A549 (cell line): ENCODE measurements at regions not wholly inside any gene's neighbourhood (a gene's known extent, or its start where the extent isn't known, plus 50 kb on each side); places are given as distances from the start of the nearest gene placed in this dataset.

Source experiments
- ATAC-seq, 2 experiments: fragments of 200-7000 bp in 1 of 2; fragments of >200 bp in 1 of 2; cut with Nextera tagmentation in 1 of 2; cut with Tn5 transposase in 1 of 2; 3 replicates each; pipeline versions ENCODE4 v1.8.0 to v1.9.1; 2018 to 2020; ENCODE audit warnings: mild to moderate bottlenecking in 1 of 2, moderate library complexity in 1 of 2
- CTCF ChIA-PET: fragments of 300-600 bp; sonication (Branson Sonifier 250); formaldehyde crosslinking; extraction: SDS; loops from one replicate; lab custom pipeline; 2021; ENCODE audit warnings: antibody characterized with exemption, inconsistent platforms; lab: Yijun Ruan, JAX
- POLR2A ChIA-PET: fragments of 350-600 bp; formaldehyde crosslinking; extraction: SDS; loops from one replicate; lab custom pipeline; 2021; ENCODE audit warnings: antibody characterized with exemption, inconsistent platforms; lab: Yijun Ruan, JAX
- DNase-seq, 2 experiments: peaks; one replicate each; pipeline versions ENCODE4 v3.0.0 to v3.0.0-alpha.2; 2011 to 2016; ENCODE audit warnings: low read depth in 1 of 2, low spot score in 1 of 2
- FAIRE-seq: peaks from 2 replicates; lab custom pipeline; 2011; peaks lifted over from hg19 to GRCh38; lab: Jason Lieb, UNC
- H3K27ac ChIP-seq, 2 experiments: fragments of >200 bp; sonication (Bioruptor Twin); formaldehyde crosslinking; 3 replicates each; pipeline ENCODE4 v1.5.1; 2016 to 2017
- H3K4me1 ChIP-seq: fragments of >200 bp; sonication (Bioruptor Twin); formaldehyde crosslinking; 3 replicates; pipeline ENCODE4 v1.6.1; 2016
- H3K4me2 ChIP-seq: fragments of >200 bp; sonication (Bioruptor Twin); formaldehyde crosslinking; 3 replicates; pipeline ENCODE4 v1.6.1; 2016
- H3K4me3 ChIP-seq: fragments of >200 bp; sonication (Bioruptor Twin); formaldehyde crosslinking; 3 replicates; pipeline ENCODE4 v1.5.1; 2016
- H3K9me3 ChIP-seq: fragments of >200 bp; sonication (Bioruptor Twin); formaldehyde crosslinking; 3 replicates; pipeline ENCODE4 v1.6.1; 2016
- ATOH8 ChIP-seq: fragments of 250-450 bp; sonication (Bioruptor Pico); IDR thresholded peaks from 2 replicates; pipeline ENCODE4 v1.5.0; 2020; ENCODE audit warnings: low read depth, mild to moderate bottlenecking, moderate library complexity
- BHLHE40 ChIP-seq: IDR thresholded peaks from 2 replicates; pipeline ENCODE4 v1.6.1; 2012; ENCODE audit warnings: low read depth, low read length, inconsistent platforms
- CBX2 ChIP-seq: fragments of 200-600 bp; sonication (generic); IDR thresholded peaks from 2 replicates; pipeline ENCODE4 v1.6.1; 2016; ENCODE audit warnings: low read depth, mild to moderate bottlenecking, borderline replicate concordance
- CBX8 ChIP-seq: fragments of 200-600 bp; sonication (generic); IDR thresholded peaks from 2 replicates; pipeline ENCODE4 v1.6.1; 2016
- CEBPB ChIP-seq, 2 experiments: fragments of >200 bp in 1 of 2; sonication (Bioruptor Twin) in 1 of 2; formaldehyde crosslinking in 1 of 2; IDR thresholded peaks; 2 replicates each; pipeline ENCODE4 v1.6.1; 2012 to 2016
- CHD4 ChIP-seq: fragments of 200-600 bp; sonication (generic); IDR thresholded peaks from 2 replicates; pipeline ENCODE4 v1.6.1; 2016; ENCODE audit warnings: antibody characterized with exemption, mild to moderate bottlenecking, borderline replicate concordance
- EHF ChIP-seq: fragments of 250-450 bp; sonication (Bioruptor Pico); IDR thresholded peaks from 2 replicates; pipeline ENCODE4 v1.5.0; 2020; ENCODE audit warnings: mild to moderate bottlenecking
- FOSB ChIP-seq: fragments of 250-450 bp; sonication (Bioruptor Pico); IDR thresholded peaks from 2 replicates; pipeline ENCODE4 v1.5.0; 2020; ENCODE audit warnings: mild to moderate bottlenecking, moderate library complexity
- FOXS1 ChIP-seq: fragments of 250-450 bp; sonication (Bioruptor Pico); IDR thresholded peaks from 2 replicates; pipeline ENCODE4 v1.5.0; 2020; ENCODE audit warnings: mild to moderate bottlenecking, moderate library complexity
- HDAC2 ChIP-seq: fragments of 200-600 bp; sonication (generic); IDR thresholded peaks from 2 replicates; pipeline ENCODE4 v1.6.1; 2016
- KDM1A ChIP-seq: fragments of 200-600 bp; sonication (generic); IDR thresholded peaks from 2 replicates; pipeline ENCODE4 v1.6.1; 2016; ENCODE audit warnings: low read depth, mild to moderate bottlenecking
- KDM5A ChIP-seq: fragments of 200-600 bp; sonication (generic); IDR thresholded peaks from 2 replicates; pipeline ENCODE4 v1.6.1; 2016; ENCODE audit warnings: antibody characterized with exemption, mild to moderate bottlenecking
- MAX ChIP-seq: IDR thresholded peaks from 2 replicates; pipeline ENCODE4 v1.6.1; 2012
- MAZ ChIP-seq: fragments of 150-350 bp; IDR thresholded peaks from 2 replicates; pipeline ENCODE4 v1.6.1; 2014; ENCODE audit warnings: antibody characterized with exemption, low read depth, low read length, borderline replicate concordance
- NFE2L2 ChIP-seq: fragments of 150-350 bp; conservative IDR thresholded peaks from 2 replicates; pipeline ENCODE4 v1.6.1; 2014; ENCODE audit warnings: low read length
- NPAS2 ChIP-seq: fragments of 250-450 bp; sonication (Bioruptor Pico); IDR thresholded peaks from 2 replicates; pipeline ENCODE4 v1.8.0; 2022; ENCODE audit warnings: mild to moderate bottlenecking, moderate library complexity, borderline replicate concordance
- PHF8 ChIP-seq: fragments of 200-600 bp; sonication (generic); IDR thresholded peaks from 2 replicates; pipeline ENCODE4 v1.6.1; 2016; ENCODE audit warnings: low read depth, mild to moderate bottlenecking, antibody characterized with exemption, moderate library complexity, borderline replicate concordance
- POLR2AphosphoS2 ChIP-seq: conservative IDR thresholded peaks from 2 replicates; pipeline ENCODE4 v1.6.1; 2012; ENCODE audit warnings: low read length, improper control_type of control experiment, inconsistent platforms
- RAD21 ChIP-seq, 2 experiments: fragments of >200 bp in 1 of 2; sonication (Bioruptor Twin) in 1 of 2; formaldehyde crosslinking in 1 of 2; IDR thresholded peaks in 1 of 2; conservative IDR thresholded peaks in 1 of 2; 2 replicates in 1 of 2; 3 replicates in 1 of 2; pipeline ENCODE4 v1.6.1; 2012 to 2018; ENCODE audit warnings: inconsistent platforms in 1 of 2
- TFCP2L1 ChIP-seq: fragments of 250-450 bp; sonication (Bioruptor Pico); IDR thresholded peaks from 2 replicates; pipeline ENCODE4 v1.5.0; 2021; ENCODE audit warnings: mild to moderate bottlenecking
- USF2 ChIP-seq: fragments of 450-650 bp; IDR thresholded peaks from 2 replicates; pipeline ENCODE4 v1.6.1; 2014; ENCODE audit warnings: antibody characterized with exemption
- ZNF302 ChIP-seq: fragments of 250-450 bp; sonication (Bioruptor Pico); IDR thresholded peaks from 2 replicates; pipeline ENCODE4 v1.9.0; 2021; ENCODE audit warnings: inconsistent platforms, mild to moderate bottlenecking, moderate library complexity
- ZSCAN20 ChIP-seq: fragments of 250-450 bp; sonication (Bioruptor Pico); IDR thresholded peaks from 2 replicates; pipeline ENCODE4 v1.8.0; 2022; ENCODE audit warnings: mild to moderate bottlenecking, moderate library complexity
- WGBS: methylation state at CpG from one replicate; pipeline ENCODE4 v1.1.6; 2017; ENCODE audit errors: missing lambda C conversion rate; 5-methylcytosine and 5-hydroxymethylcytosine counted together

- no peak overlapping the region for H3K4me3 ChIP-seq
- DNase-seq, result no peak
- ChIA-PET CTCF (interaction anchor here (0.9 to 2.2 kb wide), 2 partner anchors 10 to 44 kb away, joined by 3 to 5 read pairs; no protein-coding TSS in a partner anchor), POLR2A (no interaction called here)
- FAIRE-seq, result no peak
- H3K9me3 ChIP-seq, result no peaks in the 10 kb centered on the region
- no peak overlapping the region for H3K27ac ChIP-seq
- WGBS, result 75% methylated on average over 6 of the region's 7 CpGs
- no peaks in the 10 kb centered on the region for H3K4me1 ChIP-seq
- ATAC-seq, result peak in 1 of 2 experiments; percentile 30; a peak in 1 of 6 replicates
- H3K4me2 ChIP-seq, result no peak overlapping the region
- TF ChIP-seq MAX, result no peak
- peak in 1 of 2 experiments; percentile 30; a peak in 1 of 5 replicates for TF ChIP-seq RAD21 (conservative IDR thresholded peaks at IDR 0.05 in 1 of 2, IDR thresholded peaks at IDR 0.05 in 1 of 2)
- TF ChIP-seq POLR2AphosphoS2, result no peak
These were observed 102.4 kb downstream of the VAPA start for GRCh38 chr18:10015941-10016819.

GRCh38 chr18:10017043-10017442 is 103.2 kb downstream of the VAPA start:
- ChIA-PET CTCF (interaction anchor here (0.9 to 2.2 kb wide), 2 partner anchors 10 to 45 kb away, joined by 3 to 5 read pairs; no protein-coding TSS in a partner anchor), POLR2A (no interaction called here)
- no peak overlapping the region for H3K4me2 ChIP-seq
- H3K4me1 ChIP-seq, result no peaks in the 10 kb centered on the region
- FAIRE-seq (no peak), DNase-seq (no peak), ATAC-seq (no peak)
- no peaks in the 10 kb centered on the region for H3K9me3 ChIP-seq
- H3K27ac ChIP-seq, result no peak overlapping the region
- WGBS, result 90% methylated on average over 2 of the region's 2 CpGs
- no peak overlapping the region for H3K4me3 ChIP-seq
- no peak for TF ChIP-seq PHF8
- no peak for TF ChIP-seq TFCP2L1 (CRISPR knock-in tag)
- no peak for TF ChIP-seq CBX2

DNA sequence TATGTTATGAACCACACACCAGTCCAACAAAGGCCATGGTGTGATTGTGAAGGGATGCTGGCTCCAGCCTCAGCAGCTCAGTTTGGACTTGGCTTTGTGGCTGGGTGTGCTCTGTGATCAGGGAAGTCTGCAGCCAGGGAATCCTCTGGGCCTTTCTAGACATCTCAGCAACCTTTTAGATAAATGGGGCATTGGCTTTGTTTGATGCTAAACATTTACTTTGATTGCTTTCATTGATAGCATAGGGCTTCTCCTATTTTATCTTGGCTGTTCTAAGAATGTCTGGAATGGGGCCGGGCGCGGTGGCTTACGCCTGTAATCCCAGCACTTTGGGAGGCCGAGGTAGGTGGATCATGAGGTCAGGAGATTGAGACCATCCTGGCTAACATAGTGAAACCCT is 104.5 kb downstream of the VAPA start:
- POLR2A ChIA-PET, result no interaction called here
- DNase-seq, result no peak
- no peak overlapping the region for H3K27ac ChIP-seq
- ATAC-seq, result no peak
- FAIRE-seq, result no peak
- H3K4me1 ChIP-seq, result no peaks in the 10 kb centered on the region
- TF ChIP-seq EHF, result no peak
- no peak for TF ChIP-seq ATOH8
- no peak for TF ChIP-seq KDM5A
- no peak for TF ChIP-seq CBX8
- no peak for TF ChIP-seq CHD4
- TF ChIP-seq NFE2L2, result no peak
- TF ChIP-seq, all 56 proteins: peak for 0
- H3K9me3 ChIP-seq, result no peaks in the 10 kb centered on the region
- H3K4me3 ChIP-seq, result no peak overlapping the region
- CTCF ChIA-PET, result interaction anchor here (0.7 to 2.2 kb wide), 2 partner anchors 12 to 20 kb away, joined by 3 to 5 read pairs; no protein-coding TSS in a partner anchor
- no peak overlapping the region for H3K4me2 ChIP-seq
- WGBS, result 68% methylated on average over 5 of the region's 5 CpGs

DNA sequence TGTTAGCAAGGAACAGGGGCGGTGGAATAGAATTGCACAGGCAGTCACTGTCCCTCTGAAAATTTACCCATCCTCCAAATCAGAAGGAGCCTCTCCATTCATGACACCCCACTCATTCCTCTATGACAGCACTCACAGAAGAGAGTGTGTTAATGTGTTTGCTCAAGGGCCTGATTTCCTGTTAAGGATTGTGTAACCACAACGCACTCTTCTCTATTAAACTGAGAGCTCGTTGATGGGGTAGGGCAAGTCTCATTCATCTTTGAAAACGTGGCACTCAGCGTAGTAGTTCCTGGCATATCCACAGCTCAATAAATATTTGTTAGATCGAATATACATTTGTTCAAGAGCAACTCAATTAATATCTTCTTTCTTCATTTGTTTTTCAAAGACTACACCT is 106.4 kb downstream of the VAPA start:
- FAIRE-seq (no peak), DNase-seq (no peak)

GRCh38 chr18:10022365-10022764 is 108.5 kb downstream of the VAPA start:
- H3K4me2 ChIP-seq, result no peak overlapping the region
- DNase-seq (no peak), ATAC-seq (no peak), FAIRE-seq (no peak)
- no peak for TF ChIP-seq NFE2L2
- TF ChIP-seq CEBPB (IDR thresholded peaks at IDR 0.05), result no peak
- no peak for TF ChIP-seq BHLHE40
- no peak for TF ChIP-seq HDAC2
- TF ChIP-seq MAZ, result no peak
- TF ChIP-seq USF2, result no peak
- TF ChIP-seq ATOH8, result no peak
- no peak for TF ChIP-seq ZNF302 (CRISPR knock-in tag)
- no peak for TF ChIP-seq CBX8
- TF ChIP-seq FOXS1 (CRISPR knock-in tag), result no peak
- no peak for TF ChIP-seq NPAS2 (CRISPR knock-in tag)
- no peak for TF ChIP-seq PHF8
- POLR2A ChIA-PET, result no interaction called here
- CTCF ChIA-PET, result no interaction called here
- H3K4me1 ChIP-seq, result no peaks in the 10 kb centered on the region
- H3K4me3 ChIP-seq, result no peak overlapping the region
- no peak overlapping the region for H3K27ac ChIP-seq
- WGBS, result 60% methylated on average over 4 of the region's 4 CpGs
- H3K9me3 ChIP-seq, result no peaks in the 10 kb centered on the region

More for the DNA sequence above, 106.4 kb downstream of the VAPA start:
- ChIA-PET POLR2A (no interaction called here), CTCF (interaction anchor here (1.6 kb wide), 1 partner anchor 49 kb away, joined by 3 read pairs; no protein-coding TSS in a partner anchor)
- WGBS, result 38% methylated on average over 6 of the region's 6 CpGs
- H3K9me3 ChIP-seq, result no peaks in the 10 kb centered on the region
- H3K27ac ChIP-seq, result no peak overlapping the region
- ATAC-seq, result no peak
- no peaks in the 10 kb centered on the region for H3K4me1 ChIP-seq
- no peak for TF ChIP-seq ZSCAN20 (CRISPR knock-in tag)
- TF ChIP-seq FOSB, result no peak
- no peak for TF ChIP-seq KDM1A
- no peak for TF ChIP-seq KDM5A
- TF ChIP-seq FOXS1 (CRISPR knock-in tag), result no peak
- no peak overlapping the region for H3K4me3 ChIP-seq
- H3K4me2 ChIP-seq, result no peak overlapping the region
